GM12872 (cell line): ENCODE measurements at regions not wholly inside any gene's neighbourhood (a gene's known extent, or its start where the extent isn't known, plus 50 kb on each side); places are given as distances from the start of the nearest gene placed in this dataset.

Experiments
- CTCF ChIP-seq: IDR thresholded peaks from 3 replicates; pipeline ENCODE4 v1.5.1; 2011; ENCODE audit warnings: low read depth, mild to moderate bottlenecking, low read length, moderate library complexity; ENCODE audit not compliant: insufficient read depth

DNA sequence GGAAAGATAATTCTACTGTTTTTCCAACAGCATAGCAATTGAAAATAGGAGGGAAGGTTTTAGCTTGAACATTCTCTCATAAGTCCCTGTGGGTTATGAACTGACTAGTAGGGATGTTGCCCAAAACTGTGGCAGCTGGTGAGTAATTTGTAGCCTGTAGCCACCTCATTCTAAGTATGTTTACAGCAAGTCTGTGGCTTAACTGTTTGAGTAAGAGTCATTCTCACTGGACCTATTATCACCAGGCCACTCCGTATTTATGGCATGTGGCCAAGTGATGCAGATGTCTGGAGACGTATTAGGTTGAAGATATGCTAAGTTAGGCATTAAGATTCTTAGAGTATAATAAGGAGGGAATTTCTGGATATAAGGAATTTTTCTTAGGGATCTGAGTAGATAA lies 458.3 kb downstream of the ETNK1 start:
- TF ChIP-seq CTCF = no peak

DNA sequence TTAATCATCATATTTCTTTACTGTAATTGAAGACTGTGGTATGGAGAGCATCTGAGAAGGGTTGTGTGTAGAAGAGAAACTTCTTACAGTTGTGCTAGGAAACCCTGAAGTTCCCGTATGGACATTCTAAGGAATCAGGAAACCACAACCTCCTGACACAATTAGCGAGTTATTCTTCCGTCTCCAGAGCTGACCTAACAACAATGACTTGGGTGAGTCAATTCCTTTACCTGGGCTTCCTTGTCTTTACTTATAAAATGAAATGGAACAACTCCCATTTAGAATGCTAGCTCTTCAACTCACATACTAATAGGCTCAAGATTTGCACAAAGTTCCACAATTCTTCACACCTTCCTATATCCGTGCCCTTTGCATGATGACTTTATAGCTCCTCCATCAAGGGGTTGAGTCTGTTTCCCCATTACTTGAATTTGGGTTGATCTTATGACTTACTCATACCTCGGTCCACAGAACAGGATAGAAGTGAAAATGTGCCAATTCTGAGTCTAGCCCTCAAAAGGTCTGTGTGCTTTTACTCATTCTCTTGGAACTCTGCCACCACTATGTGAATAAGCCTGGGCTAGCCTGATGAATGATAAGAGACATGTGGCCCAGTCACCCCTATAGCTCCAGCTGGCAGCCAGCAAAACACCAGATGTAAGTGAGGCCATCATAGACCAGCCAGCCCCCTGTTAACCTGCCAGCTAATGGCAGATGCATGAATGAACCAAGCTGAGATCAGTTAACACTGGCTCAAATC lies 459.4 kb downstream of the ETNK1 start:
- no peak for TF ChIP-seq CTCF

- no peak for TF ChIP-seq CTCF
These were observed 463.6 kb downstream of the ETNK1 start for GRCh38 chr12:23088594-23088993.

- TF ChIP-seq CTCF = no peak
These were observed 468.5 kb downstream of the ETNK1 start for GRCh38 chr12:23093488-23093887.

- no peak for TF ChIP-seq CTCF
These were observed 471.4 kb downstream of the ETNK1 start for GRCh38 chr12:23096321-23096720.

DNA sequence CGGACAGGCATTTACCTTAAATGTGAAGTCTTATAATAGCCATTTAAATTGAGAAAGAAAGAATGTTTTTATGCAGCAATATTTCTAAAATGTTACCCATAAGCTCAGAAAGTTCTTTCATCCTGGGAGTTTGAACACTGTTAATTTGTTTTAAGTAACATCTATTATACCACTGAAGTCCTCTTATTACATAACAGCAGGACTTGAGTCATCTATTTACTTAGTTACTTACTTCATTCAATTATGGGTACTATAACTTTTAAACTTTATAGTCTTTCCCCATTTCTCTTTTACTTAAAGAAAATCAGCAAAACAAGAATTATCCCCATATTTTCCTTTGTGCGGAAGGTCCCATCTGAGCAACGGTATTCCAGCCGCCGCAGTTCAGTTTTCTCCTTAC lies 473.1 kb downstream of the ETNK1 start:
- no peak for TF ChIP-seq CTCF

DNA sequence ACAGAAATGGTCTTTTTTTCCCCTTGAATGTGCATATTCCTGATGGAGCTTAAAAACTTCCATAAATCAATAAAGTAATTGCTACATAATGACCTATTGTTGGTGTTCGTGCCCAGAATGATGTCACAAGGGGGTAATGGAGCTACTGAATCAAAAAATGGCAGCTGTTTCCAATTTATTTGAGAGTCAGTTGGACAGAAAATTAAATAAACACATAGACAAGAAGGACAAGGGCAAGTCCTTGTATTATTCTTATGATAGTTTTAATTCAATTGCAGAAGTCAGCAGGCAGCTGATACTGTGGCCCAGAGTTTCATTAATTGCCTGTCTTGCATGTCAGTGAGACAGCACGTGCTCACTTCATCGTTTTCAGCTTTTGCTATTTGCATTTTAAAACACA lies 473.5 kb downstream of the ETNK1 start:
- TF ChIP-seq CTCF = no peak

DNA sequence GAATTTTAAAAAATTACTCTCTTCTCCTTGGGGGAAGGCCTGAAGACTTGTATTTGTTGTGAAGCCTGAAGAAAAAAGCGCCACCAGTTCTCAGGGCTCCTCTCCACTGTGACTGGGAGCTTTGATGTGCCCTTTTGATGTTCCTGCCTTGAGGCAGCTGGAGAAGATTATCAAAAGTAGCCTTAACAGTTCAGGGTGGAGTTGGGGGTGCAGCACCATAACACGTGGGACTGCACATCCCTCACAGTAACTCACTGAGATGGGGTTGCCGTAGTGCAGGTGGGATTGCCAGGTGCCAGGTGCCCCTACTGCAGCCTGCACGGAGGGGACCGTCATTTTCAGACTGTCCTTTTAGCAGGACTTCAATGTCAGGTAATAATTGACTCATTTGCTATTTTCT lies 474.1 kb downstream of the ETNK1 start:
- no peak for TF ChIP-seq CTCF
